Stimulated activated CD8-positive, alpha-beta memory T cell treated with anti-CD3 and anti-CD28 coated beads, Interleukin-12 subunit alpha, Interleukin-12 subunit beta, amount 100 ng/mL, for 1 hour (primary cell): ENCODE measurements at regions not wholly inside any gene's neighbourhood (a gene's known extent, or its start where the extent isn't known, plus 50 kb on each side); places are given as distances from the start of the nearest gene placed in this dataset.

ENCODE experiments used
- DNase-seq: peaks from one replicate; pipeline ENCODE4 v3.0.0-alpha.2; 2020; ENCODE audit warnings: low read depth

DNA sequence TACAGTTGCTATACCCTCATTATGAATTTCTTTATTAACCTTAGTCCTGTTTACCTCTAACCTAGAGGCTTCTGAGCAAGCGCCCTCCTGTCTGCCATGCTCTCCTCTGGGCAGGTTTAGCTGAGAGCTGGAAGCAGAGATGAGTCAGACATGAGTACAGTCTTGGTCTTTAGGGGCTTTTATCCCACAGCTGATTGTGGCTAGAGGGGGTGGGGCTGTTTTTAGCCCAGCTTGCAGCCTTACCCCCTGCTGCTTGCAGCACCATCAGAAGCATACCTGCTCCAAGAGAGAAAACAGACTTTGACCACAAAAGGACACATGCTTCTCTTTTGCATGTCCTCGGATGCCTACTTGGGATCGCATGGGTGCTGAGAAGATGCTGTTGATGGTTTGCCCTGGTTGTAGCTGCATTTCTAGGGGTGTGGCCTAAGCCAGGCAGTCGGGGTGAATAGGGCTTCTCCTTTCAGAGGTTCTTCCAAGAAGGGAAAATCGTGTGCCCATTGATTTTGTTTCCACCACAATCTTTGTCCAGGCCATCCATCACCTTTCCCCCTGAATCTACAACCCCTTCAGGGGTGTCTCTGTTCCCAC, 115.0 kb upstream of the LGALSL start:
- DNase-seq, result peak; percentile 17

DNA sequence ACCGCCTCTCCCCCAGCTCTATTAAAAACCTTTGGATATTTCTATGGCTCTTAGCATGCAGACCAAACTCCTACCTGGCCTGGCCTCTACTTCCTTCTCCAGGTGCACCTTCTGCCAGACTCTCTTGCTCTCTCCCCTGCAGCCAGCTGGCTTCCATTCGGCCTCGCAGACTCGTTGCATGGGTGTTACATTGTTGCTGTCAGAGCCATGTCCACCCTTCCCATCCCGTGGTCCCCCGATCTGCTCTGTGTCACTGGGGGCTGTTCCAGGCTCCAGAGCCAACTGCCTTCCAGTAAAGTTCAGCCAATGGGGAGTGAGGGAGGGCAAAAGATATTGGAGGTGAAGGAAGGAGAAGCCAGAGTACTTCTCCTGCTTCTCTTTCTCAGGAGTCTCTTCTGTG, 112.5 kb upstream of the LGALSL start:
- no peak for DNase-seq

DNA sequence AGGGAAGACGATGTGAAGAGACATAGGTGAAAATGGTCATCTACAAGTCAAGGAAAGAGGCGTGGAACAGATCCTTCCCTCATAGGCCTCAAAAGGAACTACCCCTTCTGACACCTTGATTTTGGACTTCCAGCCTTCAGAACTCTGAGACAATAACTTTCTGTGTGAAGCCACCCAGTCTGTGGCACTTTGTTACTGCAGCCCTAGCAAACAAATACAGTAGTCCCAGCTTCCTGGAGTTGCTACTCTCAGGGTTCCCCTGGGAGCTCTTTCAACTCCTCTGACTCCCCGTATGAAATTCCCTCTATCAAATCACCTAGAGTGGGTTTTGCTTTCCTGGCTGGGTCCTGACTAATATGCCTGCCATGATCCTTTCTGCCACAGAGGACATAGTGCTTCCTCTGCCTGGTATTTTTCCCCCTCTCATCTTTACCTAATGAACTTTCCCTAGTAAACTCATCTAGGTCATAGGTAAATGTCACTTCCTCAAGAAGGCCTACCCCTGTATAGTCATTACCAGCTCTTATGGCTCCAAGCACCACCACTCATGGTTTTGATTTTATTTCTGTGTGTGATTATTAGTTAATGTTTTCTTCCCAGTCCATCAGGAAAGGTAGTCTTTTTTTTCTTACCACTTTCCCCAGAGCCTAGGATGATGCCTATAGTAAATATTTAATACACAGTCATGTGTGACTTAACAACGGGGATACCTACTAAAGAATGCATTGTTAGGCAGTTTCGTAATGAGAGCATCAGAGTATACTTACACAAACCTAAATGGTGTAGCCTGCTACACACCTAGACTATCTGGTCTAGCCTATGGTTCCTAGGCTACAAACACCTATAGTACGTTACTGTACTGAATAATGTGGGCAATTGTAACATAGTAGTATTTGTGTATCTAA, 111.5 kb upstream of the LGALSL start:
- no peak for DNase-seq

DNA sequence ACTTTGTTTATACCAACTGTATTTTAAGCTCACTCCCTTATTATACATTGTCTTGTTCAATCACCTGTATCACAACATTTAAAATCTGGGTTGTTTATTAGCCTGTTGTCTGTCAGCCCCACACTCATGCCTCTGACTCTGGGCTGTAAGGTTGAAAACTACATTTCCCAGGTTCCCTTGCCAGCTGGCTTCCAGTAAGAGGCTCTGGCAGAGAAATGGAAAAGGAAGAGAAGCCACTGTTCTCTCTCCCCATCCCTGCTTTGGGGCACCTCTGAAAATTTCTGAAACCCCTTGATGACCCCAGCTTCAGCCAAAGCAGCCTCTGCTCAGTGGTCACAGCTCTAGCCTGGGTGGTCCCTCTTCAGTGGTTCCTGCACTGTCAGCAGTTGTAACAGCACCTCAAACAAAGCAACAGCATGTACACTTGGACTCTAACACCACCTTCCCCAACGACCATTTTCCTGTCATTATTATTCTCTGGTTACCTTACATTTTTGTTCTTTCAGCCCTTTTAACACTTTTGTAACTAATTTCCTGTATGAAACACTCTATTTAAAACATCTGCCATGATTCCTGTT, 108.9 kb upstream of the LGALSL start:
- DNase-seq, result no peak

DNA sequence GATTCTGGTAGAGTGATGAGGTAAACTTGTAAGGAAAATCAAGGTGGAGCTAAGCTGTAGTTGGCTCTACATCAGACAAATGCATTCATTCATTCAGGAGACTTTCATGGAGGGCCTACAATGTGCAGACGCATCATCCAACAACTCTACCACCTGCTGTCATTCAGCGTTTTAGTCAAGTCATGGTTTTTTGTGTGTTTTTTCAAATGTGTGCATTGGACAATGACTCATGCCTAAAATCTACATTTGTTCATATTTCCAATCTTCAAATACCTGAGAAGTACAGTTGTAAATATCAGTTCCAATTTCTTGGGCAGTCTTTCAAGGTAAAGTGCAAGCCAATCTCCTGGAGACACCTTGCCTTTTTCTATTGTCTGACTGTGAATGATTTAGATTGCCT, 108.0 kb upstream of the LGALSL start:
- DNase-seq, result no peak

- DNase-seq, result no peak
Observed at GRCh38 chr2:64348386-64349130, 105.4 kb upstream of the LGALSL start.

DNA sequence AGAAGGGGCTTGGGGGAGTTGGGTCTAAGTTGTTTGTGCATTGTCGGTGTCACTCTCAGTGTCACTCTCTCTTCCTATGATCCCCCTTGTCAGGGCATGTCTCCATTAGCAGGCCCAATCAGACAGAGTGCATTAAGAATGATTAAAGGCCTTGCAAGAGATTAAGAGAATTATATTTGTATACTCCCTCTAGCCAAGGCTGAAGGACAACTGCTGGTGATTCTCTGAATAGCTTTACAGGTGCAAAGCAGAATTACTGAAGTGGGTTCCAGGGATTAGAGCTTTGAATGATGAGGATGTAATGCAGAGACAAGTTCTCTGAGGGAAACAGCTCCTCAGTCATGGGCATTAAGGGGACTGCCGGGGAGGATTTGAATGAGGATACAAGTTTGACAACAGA, 104.8 kb upstream of the LGALSL start:
- no peak for DNase-seq

DNA sequence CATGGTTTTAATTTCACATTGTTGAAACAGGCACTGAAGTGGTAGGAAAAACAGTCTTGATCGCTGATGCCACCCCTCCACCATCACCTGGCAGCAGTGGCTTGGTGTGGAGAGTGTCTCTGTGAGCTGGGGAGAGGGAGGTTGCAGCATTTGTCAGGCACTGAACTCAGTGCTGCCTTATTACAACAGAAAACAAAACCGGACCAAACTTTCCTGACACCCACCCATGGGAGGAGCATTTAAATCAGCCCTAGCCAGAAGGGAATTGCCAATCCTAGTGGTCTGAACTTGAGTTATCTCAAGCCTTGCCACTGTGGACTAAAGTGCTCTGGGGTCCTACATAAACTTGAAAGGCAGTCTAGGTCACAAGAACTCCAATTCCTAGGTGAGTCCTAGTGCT, 103.0 kb upstream of the LGALSL start:
- DNase-seq, result no peak

DNA sequence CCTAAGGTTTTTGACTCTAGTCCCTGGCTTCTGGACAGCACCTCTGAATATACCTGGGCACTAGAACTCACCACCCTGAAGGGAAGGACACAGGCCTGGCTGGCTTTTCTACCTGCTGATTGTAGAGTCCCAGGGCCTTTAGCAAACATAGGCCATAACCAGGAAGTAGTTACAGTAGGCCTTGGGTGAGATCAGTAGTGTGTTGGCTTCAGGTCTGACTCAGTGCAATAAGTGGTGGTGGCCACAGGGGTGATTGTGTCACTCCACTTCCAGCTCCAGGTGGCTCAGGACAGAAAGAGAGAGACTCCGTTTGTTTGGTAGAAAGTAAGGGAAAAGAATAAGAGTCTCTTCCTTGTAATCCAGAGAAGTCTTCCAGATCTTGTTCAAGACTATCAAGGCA, 101.7 kb upstream of the LGALSL start:
- DNase-seq, result no peak

DNA sequence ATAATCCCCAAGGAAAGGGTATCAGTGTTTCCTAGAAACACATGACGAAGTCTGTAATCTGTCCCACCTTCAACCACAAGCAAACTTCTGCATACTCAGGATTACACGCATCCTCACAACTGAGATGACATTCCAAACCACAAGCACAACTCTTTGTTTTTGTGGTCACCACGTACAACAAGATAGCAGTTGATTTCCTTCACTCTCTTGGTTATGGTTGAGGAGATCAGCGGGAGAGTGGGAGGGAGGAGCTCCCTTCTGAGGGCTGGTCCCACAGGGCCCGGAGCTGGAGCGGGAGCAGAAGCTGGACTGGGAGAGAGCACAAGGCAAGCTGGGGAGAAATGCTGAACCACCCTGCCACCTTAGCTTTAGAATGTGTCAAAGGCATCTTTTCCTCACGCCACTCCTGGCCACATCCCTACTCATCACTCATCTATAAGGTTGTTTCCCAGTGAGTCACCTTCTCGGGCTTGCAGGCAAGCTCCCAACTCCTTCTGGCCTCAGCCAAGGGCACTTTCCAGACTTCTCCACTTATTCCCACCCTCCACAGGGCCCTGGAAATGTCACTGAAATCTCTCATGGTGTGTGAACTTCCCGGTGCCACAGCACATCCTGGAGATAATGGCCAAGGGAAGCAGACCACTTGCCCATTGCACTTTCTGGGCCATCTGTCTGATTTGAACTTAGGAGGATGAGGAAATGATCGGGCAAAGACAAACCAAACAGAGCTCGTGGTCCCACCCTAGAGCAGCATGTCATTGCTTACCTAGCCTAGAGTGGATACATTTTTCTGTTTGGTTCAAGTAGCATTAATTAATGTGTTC, 98.9 kb upstream of the LGALSL start:
- no peak for DNase-seq

DNA sequence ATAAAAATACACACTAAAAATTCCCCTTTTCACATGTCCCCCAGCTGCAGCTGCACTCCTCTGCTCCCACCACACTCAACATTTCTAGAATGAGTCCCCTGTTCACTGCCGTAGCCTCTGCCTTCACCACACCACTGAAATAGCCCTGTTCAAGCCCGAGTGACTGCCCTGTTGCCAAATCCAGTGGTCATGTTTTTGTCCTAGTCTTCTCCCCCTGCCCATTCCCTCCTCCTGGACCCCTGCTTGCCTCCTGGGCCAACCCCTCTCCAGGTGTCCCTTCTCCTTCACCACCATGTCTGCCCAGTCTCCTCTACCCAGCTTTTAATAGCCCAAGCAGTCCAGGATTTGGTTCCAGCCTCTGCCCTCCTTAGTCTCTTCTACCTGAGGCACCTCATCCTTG, 97.1 kb upstream of the LGALSL start:
- no peak for DNase-seq

DNA sequence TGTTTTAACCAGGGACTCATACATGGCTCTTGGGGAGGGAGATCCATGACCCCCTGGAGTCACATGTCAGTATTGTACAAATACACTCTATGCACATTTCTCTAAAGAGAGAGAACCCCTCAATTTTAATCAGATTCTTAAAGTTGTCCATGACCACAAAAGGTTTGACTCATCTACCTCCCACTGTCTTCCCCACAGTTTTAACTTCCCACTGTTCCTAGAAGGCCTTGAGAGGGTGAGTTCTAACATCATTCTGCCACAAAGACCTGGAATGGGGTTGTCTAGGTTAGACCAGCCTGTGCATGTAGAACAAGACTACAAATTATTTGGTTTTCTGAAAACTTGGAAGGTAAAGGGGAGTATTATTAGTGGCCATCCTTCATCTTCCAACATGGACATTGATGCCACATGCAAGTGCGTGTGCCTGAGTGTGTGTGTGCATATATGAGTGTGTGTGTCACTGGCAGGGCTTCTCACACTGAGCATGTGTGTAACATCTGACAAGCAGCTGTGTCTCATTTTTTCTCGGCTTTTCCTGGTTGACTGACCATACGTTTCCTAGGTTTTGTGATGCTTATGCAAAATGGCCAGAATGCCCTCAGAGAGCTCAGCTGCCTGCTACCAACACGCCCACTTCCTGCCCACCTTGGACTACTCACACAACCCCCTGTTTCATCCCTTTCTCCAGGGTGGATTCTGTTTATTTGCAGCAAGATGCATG, 94.6 kb upstream of the LGALSL start:
- no peak for DNase-seq

DNA sequence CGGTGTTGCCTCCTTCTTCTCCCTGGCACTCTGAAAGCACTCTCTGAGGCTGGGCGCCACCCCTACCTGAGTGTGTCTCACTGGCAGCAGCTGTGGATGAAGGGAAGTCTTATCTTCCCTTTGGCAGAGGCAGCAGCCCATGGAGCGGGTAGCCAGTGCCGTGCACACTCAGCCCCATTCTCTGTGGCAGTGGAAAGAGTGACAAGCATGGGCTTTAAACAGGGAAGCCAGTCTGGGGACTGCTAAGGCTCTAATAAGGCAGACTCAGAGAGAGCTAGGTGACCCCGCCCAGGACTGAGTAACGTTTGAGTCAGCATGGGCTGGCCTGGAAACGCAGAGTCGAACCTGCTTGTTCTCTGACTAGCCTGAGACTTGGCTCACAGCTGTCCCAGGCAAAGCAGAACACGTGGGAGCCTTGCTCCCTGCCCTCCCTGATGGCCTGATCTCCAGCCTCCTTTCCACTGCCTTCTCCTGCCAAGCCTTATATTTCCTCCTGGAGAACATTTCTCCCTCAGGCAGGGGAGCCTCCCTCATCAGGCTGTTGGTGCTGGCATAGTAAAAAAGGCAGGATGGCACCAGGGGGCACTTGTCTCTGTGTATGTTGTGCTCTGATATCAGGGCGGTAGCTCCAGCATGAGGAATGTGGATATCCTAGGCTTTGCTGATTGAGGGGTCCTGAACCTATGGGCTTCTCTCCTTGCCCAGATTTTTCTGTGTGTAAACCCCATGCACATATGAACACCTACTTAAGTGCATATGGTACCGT, 93.9 kb upstream of the LGALSL start:
- DNase-seq, result no peak

DNA sequence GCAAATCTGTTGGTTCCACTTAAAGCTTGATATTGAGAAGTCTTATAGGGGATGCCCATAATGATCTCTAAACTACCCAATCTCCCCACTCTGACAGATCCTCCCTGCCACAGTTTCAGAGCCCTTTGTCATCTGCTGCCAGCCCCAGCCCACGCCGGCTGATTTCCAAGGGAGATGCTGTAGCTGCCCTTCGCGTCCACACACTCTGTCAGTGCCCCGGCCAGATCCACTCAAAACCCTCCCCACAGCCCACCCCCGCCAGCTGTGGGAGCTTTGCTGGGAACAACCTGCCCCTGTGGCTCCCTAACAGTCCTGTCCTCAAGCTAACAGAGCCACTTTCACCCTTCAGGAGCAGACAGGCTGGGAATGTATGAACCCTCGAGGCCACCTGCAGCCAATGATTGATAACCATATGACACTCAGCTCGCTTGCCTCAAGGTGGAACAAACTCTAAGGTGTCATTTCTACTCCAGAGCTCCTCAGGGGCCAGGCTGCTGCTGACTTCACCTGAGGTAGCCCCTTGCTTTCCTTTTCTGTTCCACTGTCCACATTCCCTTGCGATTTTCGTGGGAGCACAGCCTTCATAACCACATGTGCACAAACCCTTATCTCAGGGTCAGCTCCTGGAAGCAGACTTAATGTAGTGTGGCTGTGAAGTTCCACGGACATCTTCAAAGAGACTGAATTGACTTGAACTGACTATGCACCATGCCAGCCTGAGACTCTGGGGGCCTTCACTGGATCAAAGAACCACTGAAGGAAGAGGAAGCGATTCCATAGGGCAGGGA, 92.6 kb upstream of the LGALSL start:
- DNase-seq, result no peak

DNA sequence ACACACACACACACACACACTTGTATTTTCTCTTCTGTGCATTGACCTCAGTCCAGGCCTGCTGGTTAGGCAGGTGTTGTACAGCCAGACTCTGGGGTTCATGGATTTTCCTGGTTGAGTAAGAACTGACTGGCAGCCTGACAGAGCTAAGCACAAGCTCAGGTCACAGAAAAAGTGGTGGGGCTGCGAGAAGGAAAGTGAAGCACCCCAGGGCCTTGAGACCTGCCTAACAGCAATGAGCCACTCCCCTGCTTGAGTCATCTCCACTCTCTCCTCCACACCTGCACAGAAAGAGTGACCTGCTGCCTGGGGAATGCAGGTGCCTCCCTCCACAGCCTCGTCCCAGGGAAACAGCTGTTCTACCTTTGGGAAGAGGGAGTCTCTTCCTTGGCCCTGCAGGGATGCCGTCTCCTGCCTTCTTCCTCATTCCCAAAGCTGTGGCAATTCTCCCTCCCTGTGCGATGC, 91.4 kb upstream of the LGALSL start:
- DNase-seq, result no peak

DNA sequence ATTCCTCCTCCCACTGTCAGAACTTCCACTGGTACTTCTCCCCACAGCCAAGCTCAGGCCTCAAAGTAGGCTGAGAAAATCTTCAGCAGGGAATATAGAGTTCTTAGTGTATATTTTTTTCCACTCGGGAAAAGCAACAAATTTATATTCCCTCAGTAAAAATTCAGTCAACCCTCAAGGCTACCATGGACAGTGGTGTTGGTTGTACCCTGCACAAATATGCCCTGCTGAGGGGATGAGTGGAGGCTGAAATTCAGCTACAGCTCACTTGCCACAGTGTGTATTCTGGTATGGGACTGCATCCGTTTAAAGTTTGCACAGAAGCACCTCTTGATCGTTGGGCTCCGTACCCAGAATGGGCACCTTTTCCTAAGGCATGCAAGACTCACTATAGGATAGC, 90.8 kb upstream of the LGALSL start:
- DNase-seq, result no peak

DNA sequence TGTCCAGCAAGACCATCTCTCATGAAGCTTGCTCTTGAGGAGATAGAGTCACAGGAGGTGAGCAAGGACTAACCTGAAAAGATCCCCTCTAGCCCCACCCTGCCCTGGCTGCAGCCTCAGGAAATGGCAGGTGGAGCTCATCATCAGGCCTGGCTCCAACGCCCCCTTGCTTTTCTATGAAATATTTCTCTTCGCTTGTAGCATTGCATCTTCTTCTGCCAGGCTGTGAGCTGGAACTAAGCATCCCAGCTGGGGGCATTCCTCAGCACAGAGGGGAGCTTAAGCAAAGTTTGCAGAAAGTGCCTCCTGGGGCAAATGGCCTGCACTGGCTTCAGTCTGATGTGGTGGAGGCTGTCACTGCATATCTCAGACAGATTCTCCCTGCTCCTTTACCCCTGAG, 90.1 kb upstream of the LGALSL start:
- DNase-seq, result no peak

GRCh38 chr2:64367444-64368232, 86.3 kb upstream of the LGALSL start:
- DNase-seq, result no peak

DNA sequence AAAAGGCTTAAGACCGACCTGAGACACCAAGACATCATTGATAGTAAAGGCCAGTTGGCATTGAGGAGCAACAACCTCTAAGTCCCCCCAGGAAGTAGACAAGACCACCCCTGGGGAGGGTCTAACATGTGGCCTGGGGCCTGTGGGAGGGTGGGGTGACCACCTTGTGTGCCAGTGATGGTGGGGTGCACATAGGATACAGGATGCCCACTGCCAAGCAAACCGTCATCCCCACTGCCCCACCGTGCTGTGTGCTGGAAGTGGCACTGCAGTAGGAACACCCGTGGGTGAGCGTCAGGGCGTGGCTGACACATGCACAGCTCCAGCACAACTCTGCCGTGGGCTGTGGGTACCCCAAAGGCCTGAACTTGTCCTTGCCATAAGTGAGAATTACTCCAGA, 84.3 kb upstream of the LGALSL start:
- DNase-seq, result no peak
